ENCODE measurements at regions not wholly inside any gene's neighbourhood (a gene's known extent, or its start where the extent isn't known, plus 50 kb on each side); places are given as distances from the start of the nearest gene placed in this dataset.
A peak's percentile ranks its signal among the peaks of the same experiment; 100 is the strongest.

DNA sequence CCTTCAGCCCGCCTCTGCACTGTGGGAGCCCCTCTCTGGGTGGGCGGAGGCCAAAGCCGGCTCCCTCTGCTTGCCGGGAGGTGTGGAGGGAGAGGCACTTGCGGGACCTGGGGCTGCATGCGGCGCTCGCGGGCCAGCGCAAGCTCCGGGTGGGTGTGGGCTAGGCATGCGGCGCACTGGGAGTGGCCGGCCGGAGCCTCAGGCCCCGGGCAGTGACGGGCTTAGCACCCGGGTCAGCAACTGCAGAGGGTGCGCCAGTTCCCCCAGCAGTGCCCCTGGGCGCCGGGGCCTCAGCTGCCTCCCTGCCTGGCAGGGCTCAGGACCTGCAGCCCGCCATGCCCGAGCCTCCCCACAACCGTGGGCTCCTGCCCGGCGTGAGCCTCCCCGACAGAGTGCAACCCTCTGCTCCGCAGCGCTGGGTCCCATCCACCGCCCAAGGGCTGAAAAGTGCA is 98.9 kb upstream of the POU1F1 start:
- Histone ChIP-seq H3K36me3 (ENCODE audit: control insufficient read depth in 1 of 2, insufficient read depth in 2 of 2, low read depth in 1 of 2, low read length in 2 of 2) (no peaks in the 10 kb centered on the region), H3K27me3 (ENCODE audit: control insufficient read depth in 1 of 2, insufficient read depth in 1 of 2, low read length in 2 of 2) (no peaks in the 10 kb centered on the region), H3K4me1 (ENCODE audit: control insufficient read depth, insufficient read depth, low read depth, low read length) (no peaks in the 10 kb centered on the region), H3K18ac (ENCODE audit: low read depth in 1 of 2, low read length in 2 of 2) (no peak overlapping the region), H3K27ac (ENCODE audit: low read length, poor library complexity, severe bottlenecking) (no peak overlapping the region), H2BK12ac (ENCODE audit: low read length in 2 of 2) (no peak overlapping the region), H2AK5ac (ENCODE audit: low read length, severe bottlenecking) (no peak overlapping the region), H3K79me1 (replicated peaks; ENCODE audit: low read length, poor library complexity, severe bottlenecking) (no peaks in the 10 kb centered on the region), H3K9ac (ENCODE audit: low read length) (no peak overlapping the region), H2BK5ac (ENCODE audit: low read depth, low read length, poor library complexity, severe bottlenecking) (no peak overlapping the region), H3K14ac (ENCODE audit: low read length in 2 of 2) (no peak overlapping the region), H2BK15ac (ENCODE audit: low read depth, poor library complexity, severe bottlenecking) (no peak overlapping the region), H3K9me3 (ENCODE audit: control insufficient read depth, low read length) (peaks cover 3% of the 10 kb centered on the region), H4K91ac (ENCODE audit: low read length) (no peak overlapping the region), H3K4me2 (ENCODE audit: low read length, poor library complexity, severe bottlenecking) (no peak overlapping the region), H4K8ac (ENCODE audit: low read length) (no peak overlapping the region), H2AFZ (ENCODE audit: low read depth, low read length) (no peak overlapping the region), H2BK120ac (ENCODE audit: low read depth, low read length) (no peak overlapping the region), H3K4me3 (ENCODE audit: insufficient read depth in 1 of 2, low read depth in 1 of 2, low read length in 2 of 2) (peak overlapping the region in 1 of 2 experiments; percentile 22), H3K4ac (ENCODE audit: low read depth in 1 of 2, low read length in 2 of 2) (no peak overlapping the region), H3K23ac (ENCODE audit: low read length in 2 of 2) (no peak overlapping the region)
- WGBS, result 95% methylated on average over 28 of the region's 30 CpGs
- DNase-seq, result no peak

- 43% methylated on average over 1 of the region's 1 CpG for WGBS
- H2BK15ac ChIP-seq (ENCODE audit: low read depth, poor library complexity, severe bottlenecking), result no peak overlapping the region
- H3K9ac ChIP-seq (ENCODE audit: low read length), result no peak overlapping the region
- DNase-seq, result no peak
- no peak overlapping the region for H3K14ac ChIP-seq (ENCODE audit: low read length in 2 of 2)
- H3K4me3 ChIP-seq (ENCODE audit: insufficient read depth in 1 of 2, low read depth in 1 of 2, low read length in 2 of 2), result no peak overlapping the region
- no peaks in the 10 kb centered on the region for H3K27me3 ChIP-seq (ENCODE audit: control insufficient read depth in 1 of 2, insufficient read depth in 1 of 2, low read length in 2 of 2)
- H2AK5ac ChIP-seq (ENCODE audit: low read length, severe bottlenecking), result no peak overlapping the region
- no peaks in the 10 kb centered on the region for H3K79me1 ChIP-seq (replicated peaks; ENCODE audit: low read length, poor library complexity, severe bottlenecking)
- no peak overlapping the region for H4K8ac ChIP-seq (ENCODE audit: low read length)
- no peaks in the 10 kb centered on the region for H3K4me1 ChIP-seq (ENCODE audit: control insufficient read depth, insufficient read depth, low read depth, low read length)
- H3K27ac ChIP-seq (ENCODE audit: low read length, poor library complexity, severe bottlenecking), result no peak overlapping the region
- H3K23ac ChIP-seq (ENCODE audit: low read length in 2 of 2), result no peak overlapping the region
- H3K4ac ChIP-seq (ENCODE audit: low read depth in 1 of 2, low read length in 2 of 2), result no peak overlapping the region
- no peak overlapping the region for H2BK5ac ChIP-seq (ENCODE audit: low read depth, low read length, poor library complexity, severe bottlenecking)
- no peak overlapping the region for H2BK12ac ChIP-seq (ENCODE audit: low read length in 2 of 2)
- no peaks in the 10 kb centered on the region for H3K36me3 ChIP-seq (ENCODE audit: control insufficient read depth in 1 of 2, insufficient read depth in 2 of 2, low read depth in 1 of 2, low read length in 2 of 2)
- no peak overlapping the region for H2BK120ac ChIP-seq (ENCODE audit: low read depth, low read length)
- H3K9me3 ChIP-seq (ENCODE audit: control insufficient read depth, low read length), result peaks cover 3% of the 10 kb centered on the region
- H3K18ac ChIP-seq (ENCODE audit: low read depth in 1 of 2, low read length in 2 of 2), result no peak overlapping the region
- no peak overlapping the region for H3K4me2 ChIP-seq (ENCODE audit: low read length, poor library complexity, severe bottlenecking)
- no peak overlapping the region for H4K91ac ChIP-seq (ENCODE audit: low read length)
- H2AFZ ChIP-seq (ENCODE audit: low read depth, low read length), result no peak overlapping the region
Observed at GRCh38 chr3:87370007-87370406, 93.6 kb upstream of the POU1F1 start.

GRCh38 chr3:87367736-87368135 is 91.4 kb upstream of the POU1F1 start:
- no peaks in the 10 kb centered on the region for H3K36me3 ChIP-seq (ENCODE audit: control insufficient read depth in 1 of 2, insufficient read depth in 2 of 2, low read depth in 1 of 2, low read length in 2 of 2)
- no peak overlapping the region for H2BK12ac ChIP-seq (ENCODE audit: low read length in 2 of 2)
- WGBS, result 33% methylated on average over 1 of the region's 1 CpG

GRCh38 chr3:87363721-87364120 is 87.3 kb upstream of the POU1F1 start:
- H3K4ac ChIP-seq (ENCODE audit: low read depth in 1 of 2, low read length in 2 of 2), result no peak overlapping the region
- H3K27me3 ChIP-seq (ENCODE audit: control insufficient read depth in 1 of 2, insufficient read depth in 1 of 2, low read length in 2 of 2), result no peaks in the 10 kb centered on the region
- no peaks in the 10 kb centered on the region for H3K36me3 ChIP-seq (ENCODE audit: control insufficient read depth in 1 of 2, insufficient read depth in 2 of 2, low read depth in 1 of 2, low read length in 2 of 2)
- WGBS, result no CpG with 5 or more reads among the region's 2 CpGs
- no peak overlapping the region for H3K9ac ChIP-seq (ENCODE audit: low read length)
- H2BK5ac ChIP-seq (ENCODE audit: low read depth, low read length, poor library complexity, severe bottlenecking), result no peak overlapping the region
- H2BK12ac ChIP-seq (ENCODE audit: low read length in 2 of 2), result no peak overlapping the region
- no peak overlapping the region for H2AK5ac ChIP-seq (ENCODE audit: low read length, severe bottlenecking)
- H3K9me3 ChIP-seq (ENCODE audit: control insufficient read depth, low read length), result no peaks in the 10 kb centered on the region
- no peak overlapping the region for H3K4me2 ChIP-seq (ENCODE audit: low read length, poor library complexity, severe bottlenecking)
- H2BK15ac ChIP-seq (ENCODE audit: low read depth, poor library complexity, severe bottlenecking), result no peak overlapping the region
- H2AFZ ChIP-seq (ENCODE audit: low read depth, low read length), result no peak overlapping the region
- no peaks in the 10 kb centered on the region for H3K4me1 ChIP-seq (ENCODE audit: control insufficient read depth, insufficient read depth, low read depth, low read length)
- no peak overlapping the region for H4K8ac ChIP-seq (ENCODE audit: low read length)
- no peak overlapping the region for H2BK120ac ChIP-seq (ENCODE audit: low read depth, low read length)
- H3K18ac ChIP-seq (ENCODE audit: low read depth in 1 of 2, low read length in 2 of 2), result no peak overlapping the region
- H3K4me3 ChIP-seq (ENCODE audit: insufficient read depth in 1 of 2, low read depth in 1 of 2, low read length in 2 of 2), result no peak overlapping the region
- H3K23ac ChIP-seq (ENCODE audit: low read length in 2 of 2), result no peak overlapping the region
- H3K27ac ChIP-seq (ENCODE audit: low read length, poor library complexity, severe bottlenecking), result no peak overlapping the region
- no peaks in the 10 kb centered on the region for H3K79me1 ChIP-seq (replicated peaks; ENCODE audit: low read length, poor library complexity, severe bottlenecking)
- H3K14ac ChIP-seq (ENCODE audit: low read length in 2 of 2), result no peak overlapping the region
- no peak overlapping the region for H4K91ac ChIP-seq (ENCODE audit: low read length)
- DNase-seq, result no peak

More at GRCh38 chr3:87367736-87368135, 91.4 kb upstream of the POU1F1 start:
- no peak overlapping the region for H3K23ac ChIP-seq (ENCODE audit: low read length in 2 of 2)
- no peak overlapping the region for H4K8ac ChIP-seq (ENCODE audit: low read length)
- no peaks in the 10 kb centered on the region for H3K27me3 ChIP-seq (ENCODE audit: control insufficient read depth in 1 of 2, insufficient read depth in 1 of 2, low read length in 2 of 2)
- H3K27ac ChIP-seq (ENCODE audit: low read length, poor library complexity, severe bottlenecking), result no peak overlapping the region
- no peak overlapping the region for H3K4ac ChIP-seq (ENCODE audit: low read depth in 1 of 2, low read length in 2 of 2)
- H3K4me3 ChIP-seq (ENCODE audit: insufficient read depth in 1 of 2, low read depth in 1 of 2, low read length in 2 of 2), result no peak overlapping the region
- H3K79me1 ChIP-seq (replicated peaks; ENCODE audit: low read length, poor library complexity, severe bottlenecking), result no peaks in the 10 kb centered on the region
- no peak overlapping the region for H2BK5ac ChIP-seq (ENCODE audit: low read depth, low read length, poor library complexity, severe bottlenecking)
- H4K91ac ChIP-seq (ENCODE audit: low read length), result no peak overlapping the region
- H3K9me3 ChIP-seq (ENCODE audit: control insufficient read depth, low read length), result no peaks in the 10 kb centered on the region
- H3K4me2 ChIP-seq (ENCODE audit: low read length, poor library complexity, severe bottlenecking), result no peak overlapping the region
- no peak overlapping the region for H2AK5ac ChIP-seq (ENCODE audit: low read length, severe bottlenecking)
- no peak overlapping the region for H3K18ac ChIP-seq (ENCODE audit: low read depth in 1 of 2, low read length in 2 of 2)
- no peak overlapping the region for H3K14ac ChIP-seq (ENCODE audit: low read length in 2 of 2)
- H3K4me1 ChIP-seq (ENCODE audit: control insufficient read depth, insufficient read depth, low read depth, low read length), result no peaks in the 10 kb centered on the region
- H3K9ac ChIP-seq (ENCODE audit: low read length), result no peak overlapping the region
- DNase-seq, result no peak
- H2BK120ac ChIP-seq (ENCODE audit: low read depth, low read length), result no peak overlapping the region
- no peak overlapping the region for H2AFZ ChIP-seq (ENCODE audit: low read depth, low read length)
- no peak overlapping the region for H2BK15ac ChIP-seq (ENCODE audit: low read depth, poor library complexity, severe bottlenecking)
